OCI-LY1 (cell line): ENCODE measurements at regions not wholly inside any gene's neighbourhood (a gene's known extent, or its start where the extent isn't known, plus 50 kb on each side); places are given as distances from the start of the nearest gene placed in this dataset.

ENCODE experiments used
- H2AFZ ChIP-seq: fragments of 200-600 bp; sonication (generic), shearing (Covaris generic); 2 replicates; pipeline ENCODE4 v1.6.0; 2014; ENCODE audit warnings: antibody characterized with exemption, mild to moderate bottlenecking, low read length
- H3F3A ChIP-seq: fragments of 200-600 bp; sonication (generic), shearing (Covaris generic); 2 replicates; pipeline ENCODE4 v1.6.0; 2014; ENCODE audit warnings: mild to moderate bottlenecking, antibody characterized with exemption, low read length, moderate library complexity; ENCODE audit not compliant: insufficient read depth
- H3K27ac ChIP-seq: fragments of 200-600 bp; sonication (generic); 2 replicates; pipeline ENCODE4 v1.5.1; 2014; ENCODE audit warnings: low read length, mixed run types, mild to moderate bottlenecking, low read depth; ENCODE audit not compliant: poor library complexity, severe bottlenecking
- H3K27me3 ChIP-seq: fragments of 200-600 bp; sonication (generic); 2 replicates; pipeline ENCODE4 v1.6.0; 2014; ENCODE audit warnings: antibody characterized with exemption, mild to moderate bottlenecking, low read length, moderate library complexity; ENCODE audit not compliant: insufficient read depth
- H3K36me3 ChIP-seq: fragments of 200-600 bp; sonication (generic); 2 replicates; pipeline ENCODE4 v1.6.1; 2014; ENCODE audit warnings: mild to moderate bottlenecking, antibody characterized with exemption, low read length, moderate library complexity, mixed read lengths; ENCODE audit not compliant: insufficient read depth
- H3K4me1 ChIP-seq: fragments of 200-600 bp; sonication (generic); 2 replicates; pipeline ENCODE4 v1.5.1; 2014; ENCODE audit warnings: mild to moderate bottlenecking, low read length, moderate library complexity; ENCODE audit not compliant: insufficient read depth, severe bottlenecking
- H3K4me2 ChIP-seq: fragments of 200-600 bp; sonication (generic), shearing (Covaris generic); 2 replicates; pipeline ENCODE4 v1.6.1; 2014; ENCODE audit warnings: low read length
- H3K4me3 ChIP-seq: fragments of 200-600 bp; sonication (generic); 2 replicates; pipeline ENCODE4 v1.5.1; 2014; ENCODE audit warnings: low read length, low read depth, mild to moderate bottlenecking, mixed read lengths; ENCODE audit not compliant: poor library complexity, severe bottlenecking
- H3K79me2 ChIP-seq: fragments of 200-600 bp; shearing (Covaris generic); 2 replicates; pipeline ENCODE4 v1.6.1; 2016; ENCODE audit warnings: mixed run types, low read length, mixed read lengths; ENCODE audit not compliant: insufficient read depth
- H3K9ac ChIP-seq: fragments of 200-600 bp; sonication (generic), shearing (Covaris generic); 2 replicates; pipeline ENCODE4 v1.6.1; 2014; ENCODE audit warnings: mild to moderate bottlenecking, low read length, mixed read lengths
- H3K9me2 ChIP-seq: fragments of 200-600 bp; sonication (generic), shearing (Covaris generic); 2 replicates; pipeline ENCODE4 v1.6.1; 2014; ENCODE audit warnings: low read depth, mild to moderate bottlenecking, low read length, mixed read lengths
- H3K9me3 ChIP-seq: fragments of 200-600 bp; shearing (Covaris generic); 2 replicates; pipeline ENCODE4 v1.6.1; 2014; ENCODE audit warnings: low read length, mixed read lengths
- H4K20me1 ChIP-seq: fragments of 200-600 bp; sonication (generic), shearing (Covaris generic); 2 replicates; pipeline ENCODE4 v1.6.0; 2016; ENCODE audit warnings: mild to moderate bottlenecking, low read length; ENCODE audit not compliant: insufficient read depth
- EZH2 ChIP-seq: fragments of 200-600 bp; sonication (generic), shearing (Covaris generic); IDR thresholded peaks from 2 replicates; pipeline ENCODE4 v1.8.0; 2017; ENCODE audit warnings: borderline replicate concordance, mixed run types, mild to moderate bottlenecking, antibody characterized with exemption, low read length, moderate library complexity, mixed read lengths
- TF ChIP-seq, protein P1 (sequence below): fragments of 200-600 bp; sonication (generic), shearing (Covaris generic); IDR thresholded peaks from 2 replicates; pipeline ENCODE4 v1.5.1; 2017; ENCODE audit warnings: mild to moderate bottlenecking, antibody characterized with exemption, low read length, moderate library complexity, mixed read lengths

DNA sequence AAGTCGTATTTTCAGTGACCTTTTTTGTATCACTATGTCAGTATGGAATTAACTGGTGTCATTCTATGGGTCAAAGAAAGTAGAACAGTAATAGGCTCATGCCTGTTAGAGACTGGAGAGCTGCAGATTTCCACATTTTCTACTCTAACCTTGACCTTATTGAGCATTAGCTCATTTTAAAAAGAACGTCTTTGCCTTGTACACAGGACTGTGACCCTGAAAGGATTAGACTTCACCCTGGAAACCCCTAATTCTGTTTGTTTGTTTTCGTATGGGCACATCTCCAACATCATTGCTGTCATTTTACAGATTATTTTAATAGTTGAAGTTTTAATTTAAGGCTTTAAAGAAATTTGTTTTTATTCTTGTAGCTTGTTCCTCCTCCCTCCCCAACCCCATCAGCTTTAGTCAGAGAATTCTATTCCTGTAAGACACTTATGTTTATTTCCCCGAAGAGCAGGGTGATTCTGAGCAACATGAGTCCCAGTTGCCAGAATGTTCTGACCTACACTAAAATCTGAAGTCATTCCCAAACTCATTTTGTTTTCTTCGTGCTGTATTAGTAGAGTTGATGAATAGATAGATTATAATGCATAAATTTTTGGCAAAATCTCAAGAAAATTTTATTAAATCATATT, 451.3 kb downstream of the FOXG1 start:
- TF ChIP-seq, protein P1, sequence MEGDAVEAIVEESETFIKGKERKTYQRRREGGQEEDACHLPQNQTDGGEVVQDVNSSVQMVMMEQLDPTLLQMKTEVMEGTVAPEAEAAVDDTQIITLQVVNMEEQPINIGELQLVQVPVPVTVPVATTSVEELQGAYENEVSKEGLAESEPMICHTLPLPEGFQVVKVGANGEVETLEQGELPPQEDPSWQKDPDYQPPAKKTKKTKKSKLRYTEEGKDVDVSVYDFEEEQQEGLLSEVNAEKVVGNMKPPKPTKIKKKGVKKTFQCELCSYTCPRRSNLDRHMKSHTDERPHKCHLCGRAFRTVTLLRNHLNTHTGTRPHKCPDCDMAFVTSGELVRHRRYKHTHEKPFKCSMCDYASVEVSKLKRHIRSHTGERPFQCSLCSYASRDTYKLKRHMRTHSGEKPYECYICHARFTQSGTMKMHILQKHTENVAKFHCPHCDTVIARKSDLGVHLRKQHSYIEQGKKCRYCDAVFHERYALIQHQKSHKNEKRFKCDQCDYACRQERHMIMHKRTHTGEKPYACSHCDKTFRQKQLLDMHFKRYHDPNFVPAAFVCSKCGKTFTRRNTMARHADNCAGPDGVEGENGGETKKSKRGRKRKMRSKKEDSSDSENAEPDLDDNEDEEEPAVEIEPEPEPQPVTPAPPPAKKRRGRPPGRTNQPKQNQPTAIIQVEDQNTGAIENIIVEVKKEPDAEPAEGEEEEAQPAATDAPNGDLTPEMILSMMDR: no peak
- no peak for TF ChIP-seq EZH2
- Histone ChIP-seq H3K4me2 (no peak overlapping the region), H3K27ac (no peak overlapping the region), H3K9me2 (no peaks in the 10 kb centered on the region), H3K27me3 (no peaks in the 10 kb centered on the region), H3K9me3 (no peaks in the 10 kb centered on the region), H3K4me1 (no peaks in the 10 kb centered on the region), H3F3A (no peaks in the 10 kb centered on the region), H3K79me2 (no peaks in the 10 kb centered on the region), H3K36me3 (no peaks in the 10 kb centered on the region), H2AFZ (no peak overlapping the region), H4K20me1 (no peaks in the 10 kb centered on the region), H3K4me3 (no peak overlapping the region), H3K9ac (no peak overlapping the region)

DNA sequence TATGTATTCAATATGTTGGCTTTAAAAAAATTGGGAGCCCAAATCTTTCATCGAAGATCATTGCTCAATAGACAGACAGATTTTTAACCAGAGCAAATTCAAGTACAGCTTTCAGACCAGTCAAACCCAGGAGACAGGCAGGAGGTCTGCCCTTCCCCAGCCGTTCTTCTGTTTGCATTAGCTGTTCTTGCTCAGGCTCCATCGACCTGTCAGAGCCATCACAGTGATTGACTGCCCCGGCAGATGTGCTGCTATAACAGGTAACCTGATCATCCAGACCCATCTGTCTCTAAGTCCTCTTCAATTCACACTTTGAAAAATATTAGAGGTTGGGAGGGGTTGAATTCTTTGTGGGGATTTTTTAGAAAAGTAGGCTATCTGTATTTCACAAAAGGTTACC, 453.5 kb downstream of the FOXG1 start:
- Histone ChIP-seq H3K9me3 (no peaks in the 10 kb centered on the region), H3K27ac (no peak overlapping the region), H3K4me3 (no peak overlapping the region), H4K20me1 (no peaks in the 10 kb centered on the region), H3K9me2 (no peaks in the 10 kb centered on the region), H3K4me2 (no peak overlapping the region), H3F3A (no peaks in the 10 kb centered on the region), H3K27me3 (no peaks in the 10 kb centered on the region), H2AFZ (no peak overlapping the region), H3K9ac (no peak overlapping the region), H3K79me2 (no peaks in the 10 kb centered on the region), H3K4me1 (no peaks in the 10 kb centered on the region), H3K36me3 (no peaks in the 10 kb centered on the region)
- TF ChIP-seq, protein P1: no peak
- no peak for TF ChIP-seq EZH2

DNA sequence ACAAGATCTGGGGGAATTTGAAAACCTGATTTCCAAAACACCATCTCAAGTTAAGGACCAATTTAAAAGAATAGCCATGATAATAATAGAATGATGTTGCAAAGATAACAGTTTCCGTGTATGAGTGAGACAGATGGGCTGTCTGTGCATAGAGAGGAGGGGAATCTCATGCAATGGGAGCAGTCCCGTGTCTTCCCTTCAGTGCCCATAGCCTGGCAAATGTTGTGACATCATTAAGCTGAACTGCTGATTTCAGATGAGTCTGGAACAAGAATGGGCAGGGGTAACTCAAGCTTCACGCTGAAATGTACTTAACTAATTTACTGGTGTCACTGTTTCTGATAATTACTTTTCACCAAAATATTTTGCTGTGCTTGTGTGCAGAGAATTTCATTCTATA, 454.0 kb downstream of the FOXG1 start:
- no peaks in the 10 kb centered on the region for H3K9me2 ChIP-seq
- no peaks in the 10 kb centered on the region for H3F3A ChIP-seq
- no peaks in the 10 kb centered on the region for H3K79me2 ChIP-seq
- H4K20me1 ChIP-seq: no peaks in the 10 kb centered on the region
- H2AFZ ChIP-seq: no peak overlapping the region
- H3K4me2 ChIP-seq: no peak overlapping the region
- TF ChIP-seq, protein P1: no peak
- no peak for TF ChIP-seq EZH2
- no peak overlapping the region for H3K27ac ChIP-seq
- no peak overlapping the region for H3K9ac ChIP-seq
- H3K9me3 ChIP-seq: no peaks in the 10 kb centered on the region
- no peaks in the 10 kb centered on the region for H3K36me3 ChIP-seq
- H3K4me3 ChIP-seq: no peak overlapping the region
- no peaks in the 10 kb centered on the region for H3K27me3 ChIP-seq
- no peaks in the 10 kb centered on the region for H3K4me1 ChIP-seq
